HepG2 (cell line): ENCODE measurements at regions not wholly inside any gene's neighbourhood (a gene's known extent, or its start where the extent isn't known, plus 50 kb on each side); places are given as distances from the start of the nearest gene placed in this dataset.

Experiments
- AHR ChIP-seq: IDR thresholded peaks from 2 replicates; pipeline ENCODE4 v1.6.1; 2018; ENCODE audit warnings: missing genetic modification reagents, missing compliant biosample characterization
- SMYD3 ChIP-seq: sonication (generic); formaldehyde crosslinking; IDR thresholded peaks from 2 replicates; pipeline ENCODE4 v1.8.1; 2023; ENCODE audit warnings: mild to moderate bottlenecking, missing genetic modification reagents
- TF ChIP-seq, protein P1 (sequence below): sonication (generic); formaldehyde crosslinking; IDR thresholded peaks from 2 replicates; pipeline ENCODE4 v1.4.0; 2020; ENCODE audit warnings: missing genetic modification reagents
- TF ChIP-seq, protein P2 (sequence below): sonication (generic); formaldehyde crosslinking; IDR thresholded peaks from 2 replicates; pipeline ENCODE4 v1.4.0; 2020; ENCODE audit warnings: low read depth, mild to moderate bottlenecking, missing genetic modification reagents
- TF ChIP-seq, protein P3 (sequence below): sonication (generic); formaldehyde crosslinking; IDR thresholded peaks from 2 replicates; pipeline ENCODE4 v1.4.0; 2020; ENCODE audit warnings: low read depth, missing genetic modification reagents

DNA sequence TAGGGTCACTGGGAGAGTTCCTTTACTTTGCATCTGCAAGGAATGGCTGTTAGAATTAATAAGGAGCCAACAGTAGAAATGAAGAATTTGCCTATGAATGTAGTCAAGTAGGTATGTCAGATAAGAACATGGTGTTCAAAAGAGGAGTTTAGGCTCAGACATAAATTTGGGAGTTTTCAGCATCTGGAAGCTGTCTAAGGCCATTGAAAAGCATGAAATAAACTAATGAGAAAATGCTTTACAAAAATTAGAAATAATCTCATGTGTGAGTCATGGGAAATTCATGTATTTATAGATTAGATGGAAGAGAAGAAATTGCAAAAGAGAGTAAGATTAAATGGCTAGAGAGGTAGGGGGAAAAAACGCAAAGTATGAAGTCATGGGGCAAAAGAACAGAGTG is 201.9 kb downstream of the DIPK2A start (continued):
- TF ChIP-seq SMYD3 (no peak), AHR (CRISPR knock-in tag) (no peak)
- TF ChIP-seq, protein P1, sequence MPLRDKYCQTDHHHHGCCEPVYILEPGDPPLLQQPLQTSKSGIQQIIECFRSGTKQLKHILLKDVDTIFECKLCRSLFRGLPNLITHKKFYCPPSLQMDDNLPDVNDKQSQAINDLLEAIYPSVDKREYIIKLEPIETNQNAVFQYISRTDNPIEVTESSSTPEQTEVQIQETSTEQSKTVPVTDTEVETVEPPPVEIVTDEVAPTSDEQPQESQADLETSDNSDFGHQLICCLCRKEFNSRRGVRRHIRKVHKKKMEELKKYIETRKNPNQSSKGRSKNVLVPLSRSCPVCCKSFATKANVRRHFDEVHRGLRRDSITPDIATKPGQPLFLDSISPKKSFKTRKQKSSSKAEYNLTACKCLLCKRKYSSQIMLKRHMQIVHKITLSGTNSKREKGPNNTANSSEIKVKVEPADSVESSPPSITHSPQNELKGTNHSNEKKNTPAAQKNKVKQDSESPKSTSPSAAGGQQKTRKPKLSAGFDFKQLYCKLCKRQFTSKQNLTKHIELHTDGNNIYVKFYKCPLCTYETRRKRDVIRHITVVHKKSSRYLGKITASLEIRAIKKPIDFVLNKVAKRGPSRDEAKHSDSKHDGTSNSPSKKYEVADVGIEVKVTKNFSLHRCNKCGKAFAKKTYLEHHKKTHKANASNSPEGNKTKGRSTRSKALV (CRISPR knock-in tag): no peak
- TF ChIP-seq, protein P2, sequence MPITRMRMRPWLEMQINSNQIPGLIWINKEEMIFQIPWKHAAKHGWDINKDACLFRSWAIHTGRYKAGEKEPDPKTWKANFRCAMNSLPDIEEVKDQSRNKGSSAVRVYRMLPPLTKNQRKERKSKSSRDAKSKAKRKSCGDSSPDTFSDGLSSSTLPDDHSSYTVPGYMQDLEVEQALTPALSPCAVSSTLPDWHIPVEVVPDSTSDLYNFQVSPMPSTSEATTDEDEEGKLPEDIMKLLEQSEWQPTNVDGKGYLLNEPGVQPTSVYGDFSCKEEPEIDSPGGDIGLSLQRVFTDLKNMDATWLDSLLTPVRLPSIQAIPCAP (CRISPR knock-in tag): no peak
- TF ChIP-seq, protein P3, sequence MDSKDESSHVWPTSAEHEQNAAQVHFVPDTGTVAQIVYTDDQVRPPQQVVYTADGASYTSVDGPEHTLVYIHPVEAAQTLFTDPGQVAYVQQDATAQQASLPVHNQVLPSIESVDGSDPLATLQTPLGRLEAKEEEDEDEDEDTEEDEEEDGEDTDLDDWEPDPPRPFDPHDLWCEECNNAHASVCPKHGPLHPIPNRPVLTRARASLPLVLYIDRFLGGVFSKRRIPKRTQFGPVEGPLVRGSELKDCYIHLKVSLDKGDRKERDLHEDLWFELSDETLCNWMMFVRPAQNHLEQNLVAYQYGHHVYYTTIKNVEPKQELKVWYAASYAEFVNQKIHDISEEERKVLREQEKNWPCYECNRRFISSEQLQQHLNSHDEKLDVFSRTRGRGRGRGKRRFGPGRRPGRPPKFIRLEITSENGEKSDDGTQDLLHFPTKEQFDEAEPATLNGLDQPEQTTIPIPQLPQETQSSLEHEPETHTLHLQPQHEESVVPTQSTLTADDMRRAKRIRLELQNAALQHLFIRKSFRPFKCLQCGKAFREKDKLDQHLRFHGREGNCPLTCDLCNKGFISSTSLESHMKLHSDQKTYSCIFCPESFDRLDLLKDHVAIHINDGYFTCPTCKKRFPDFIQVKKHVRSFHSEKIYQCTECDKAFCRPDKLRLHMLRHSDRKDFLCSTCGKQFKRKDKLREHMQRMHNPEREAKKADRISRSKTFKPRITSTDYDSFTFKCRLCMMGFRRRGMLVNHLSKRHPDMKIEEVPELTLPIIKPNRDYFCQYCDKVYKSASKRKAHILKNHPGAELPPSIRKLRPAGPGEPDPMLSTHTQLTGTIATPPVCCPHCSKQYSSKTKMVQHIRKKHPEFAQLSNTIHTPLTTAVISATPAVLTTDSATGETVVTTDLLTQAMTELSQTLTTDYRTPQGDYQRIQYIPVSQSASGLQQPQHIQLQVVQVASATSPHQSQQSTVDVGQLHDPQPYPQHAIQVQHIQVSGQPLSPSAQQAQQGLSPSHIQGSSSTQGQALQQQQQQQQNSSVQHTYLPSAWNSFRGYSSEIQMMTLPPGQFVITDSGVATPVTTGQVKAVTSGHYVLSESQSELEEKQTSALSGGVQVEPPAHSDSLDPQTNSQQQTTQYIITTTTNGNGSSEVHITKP (CRISPR knock-in tag): no peak
- TF ChIP-seq, all 625 proteins: peak for 0
